ENCODE measurements at regions not wholly inside any gene's neighbourhood (a gene's known extent, or its start where the extent isn't known, plus 50 kb on each side); places are given as distances from the start of the nearest gene placed in this dataset.

DNA sequence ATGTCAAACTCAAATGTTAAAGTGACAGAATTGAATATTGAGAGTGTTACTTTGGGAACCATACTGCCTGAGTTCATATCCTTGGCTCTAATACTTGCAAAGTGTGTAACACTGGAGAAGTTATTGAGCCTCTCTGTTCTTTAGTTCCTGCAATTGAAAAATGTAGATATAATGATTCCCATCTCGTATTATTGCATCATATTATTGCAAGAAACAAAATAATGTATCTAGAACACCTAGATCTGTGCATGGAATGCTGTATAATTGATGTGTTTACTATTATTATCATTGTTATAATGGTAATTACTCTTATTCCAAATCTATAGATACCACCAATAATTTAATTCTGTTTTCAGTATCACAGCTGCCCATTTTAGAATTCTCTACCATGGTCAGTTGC, 310.3 kb downstream of the GABRG2 start:
- no peak for TF ChIP-seq TARDBP (IDR thresholded peaks at IDR 0.05)
- TF ChIP-seq HDGF (IDR thresholded peaks at IDR 0.05; ENCODE audit: borderline replicate concordance) = no peak
- TF ChIP-seq SP1 (IDR thresholded peaks at IDR 0.05) = no peak
- no peak for TF ChIP-seq NFRKB (IDR thresholded peaks at IDR 0.05)
- no peak for TF ChIP-seq SUZ12 (IDR thresholded peaks at IDR 0.05)
- TF ChIP-seq FOXM1 (IDR thresholded peaks at IDR 0.05; ENCODE audit: borderline replicate concordance) = no peak
- no peak for TF ChIP-seq FOXK2 (IDR thresholded peaks at IDR 0.05)

Measured in HEK293T (cell line).